GM12878 (cell line): ENCODE measurements at regions not wholly inside any gene's neighbourhood (a gene's known extent, or its start where the extent isn't known, plus 50 kb on each side); places are given as distances from the start of the nearest gene placed in this dataset.
A peak's percentile ranks its signal among the peaks of the same experiment; 100 is the strongest.

Experiments
- ATAC-seq: fragments of 200-7000 bp; cut with Tn5 transposase; 3 replicates; pipeline ENCODE4 v1.9.1; 2020; ENCODE audit warnings: mild to moderate bottlenecking, moderate library complexity
- BruUV-seq: library from RNA; stranded (reverse); fragments of 400-500 nt; replicated peaks from 2 replicates; lab custom pipeline; 2021; lab: Mats Ljungman, UMichigan
- CTCF ChIA-PET: fragments of 300-600 bp; sonication (Branson Sonifier 250); formaldehyde crosslinking; extraction: SDS; loops from one replicate; lab custom pipeline; 2021; ENCODE audit warnings: inconsistent platforms; lab: Yijun Ruan, JAX
- POLR2A ChIA-PET: fragments of 350-600 bp; formaldehyde crosslinking; extraction: SDS; loops from one replicate; lab custom pipeline; 2021; ENCODE audit warnings: inconsistent platforms; lab: Charles Lee
- RAD21 ChIA-PET: fragments of 300-600 bp; sonication (Branson Sonifier 250); formaldehyde crosslinking; loops from one replicate; lab custom pipeline; 2023; ENCODE audit warnings: antibody characterized with exemption; ENCODE audit not compliant: unreplicated experiment; lab: Charles Lee
- SMC1A ChIA-PET: fragments of 300-600 bp; sonication (Branson Sonifier 250); formaldehyde crosslinking; loops from one replicate; lab custom pipeline; 2023; ENCODE audit not compliant: unreplicated experiment, uncharacterized antibody; lab: Charles Lee
- DNase-seq: peaks from one replicate; pipeline ENCODE4 v3.0.0-alpha.2; 2011; ENCODE audit warnings: low read depth, low spot score
- FAIRE-seq: peaks from 3 replicates; lab custom pipeline; 2011; peaks lifted over from hg19 to GRCh38; lab: Jason Lieb, UNC
- H2AFZ ChIP-seq: 2 replicates; pipeline ENCODE4 v1.6.0; 2011; ENCODE audit warnings: low read depth, low read length, control low read depth; ENCODE audit not compliant: control insufficient read depth
- H3K27ac ChIP-seq: 2 replicates; pipeline ENCODE4 v1.5.1; 2011; ENCODE audit warnings: control low read depth; ENCODE audit not compliant: control insufficient read depth, insufficient read depth
- H3K27me3 ChIP-seq, 2 experiments: replicated peaks in 1 of 2; 2 replicates each; pipeline versions ENCODE4 v1.6.0 to v1.6.1; 2011; ENCODE audit warnings: low read length in 1 of 2; ENCODE audit not compliant: control insufficient read depth in 2 of 2, insufficient read depth in 2 of 2
- H3K36me3 ChIP-seq, 2 experiments: 2 replicates each; pipeline ENCODE4 v1.5.1; 2011; ENCODE audit warnings: low read length in 1 of 2; ENCODE audit not compliant: control insufficient read depth in 2 of 2, insufficient read depth in 2 of 2
- H3K4me1 ChIP-seq: 2 replicates; pipeline ENCODE4 v1.6.1; 2011; ENCODE audit warnings: mild to moderate bottlenecking, low read length, moderate library complexity, mixed read lengths; ENCODE audit not compliant: control insufficient read depth, insufficient read depth
- H3K4me2 ChIP-seq: 2 replicates; pipeline ENCODE4 v1.6.0; 2011; ENCODE audit warnings: control low read depth; ENCODE audit not compliant: control insufficient read depth, insufficient read depth
- H3K4me3 ChIP-seq: fragments of 200-600 bp; sonication (generic); 2 replicates; pipeline ENCODE4 v1.5.1; 2016
- H3K79me2 ChIP-seq: 2 replicates; pipeline ENCODE4 v1.6.0; 2011; ENCODE audit warnings: low read length; ENCODE audit not compliant: control insufficient read depth, insufficient read depth
- H3K9ac ChIP-seq: 2 replicates; pipeline ENCODE4 v1.8.0; 2011; ENCODE audit warnings: low read length, control low read depth, mixed read lengths; ENCODE audit not compliant: control insufficient read depth, insufficient read depth
- H3K9me3 ChIP-seq: replicated peaks from 3 replicates; pipeline ENCODE4 v1.5.1; 2011; ENCODE audit warnings: mild to moderate bottlenecking, low read length; ENCODE audit not compliant: control insufficient read depth, insufficient read depth
- H4K20me1 ChIP-seq: 2 replicates; pipeline ENCODE4 v1.6.0; 2011; ENCODE audit not compliant: control insufficient read depth, insufficient read depth
- BMI1 ChIP-seq: fragments of 450-650 bp; IDR thresholded peaks from 2 replicates; pipeline ENCODE4 v1.6.1; 2016; ENCODE audit warnings: mild to moderate bottlenecking, moderate library complexity, borderline replicate concordance
- CBX3 ChIP-seq: fragments of 200-600 bp; sonication (generic); IDR thresholded peaks from 2 replicates; pipeline ENCODE4 v1.6.1; 2016; ENCODE audit warnings: low read depth, borderline replicate concordance
- JUNB ChIP-seq: IDR thresholded peaks from 2 replicates; pipeline ENCODE4 v1.6.1; 2016; ENCODE audit warnings: antibody characterized with exemption, mild to moderate bottlenecking
- MEF2A ChIP-seq: IDR thresholded peaks from 2 replicates; pipeline ENCODE4 v1.6.1; 2011; ENCODE audit warnings: low read depth, mild to moderate bottlenecking, low read length, moderate library complexity; ENCODE audit not compliant: insufficient read depth
- MEF2B ChIP-seq: fragments of 450-650 bp; IDR thresholded peaks from 2 replicates; pipeline ENCODE4 v1.6.1; 2018; ENCODE audit warnings: mild to moderate bottlenecking, moderate library complexity; ENCODE audit not compliant: partially characterized antibody, poor library complexity, severe bottlenecking
- NFIC ChIP-seq: IDR thresholded peaks from 2 replicates; pipeline ENCODE4 v1.6.1; 2012; ENCODE audit warnings: low read depth, mild to moderate bottlenecking, inconsistent platforms, low read length, moderate library complexity
- RCOR1 ChIP-seq: conservative IDR thresholded peaks from 2 replicates; pipeline ENCODE4 v1.6.1; 2012; ENCODE audit warnings: low read depth, low read length, improper control_type of control experiment
- WGBS: methylation state at CpG from one replicate; pipeline ENCODE4 v1.1.6; 2016; ENCODE audit warnings: low lambda C conversion rate; ENCODE audit not compliant: insufficient replicate concordance, insufficient coverage; ENCODE audit errors: missing lambda C conversion rate; 5-methylcytosine and 5-hydroxymethylcytosine counted together
- in situ Hi-C: fragments of 300-500 bp; cut with MboI; formaldehyde crosslinking; loops from 9 replicates; pipeline ENCODE4 v1.14.3; 2018; ENCODE audit warnings: mixed read lengths
- intact Hi-C: fragments of 100-400 bp; cut with micrococcal nuclease; formaldehyde crosslinking; loops from one replicate; pipeline ENCODE4 v1.14.2; 2022; ENCODE audit not compliant: unreplicated experiment
- TF ChIP-seq, protein P1 (sequence below): IDR thresholded peaks from 2 replicates; pipeline ENCODE4 v1.6.1; 2012; ENCODE audit warnings: low read length, inconsistent platforms

DNA sequence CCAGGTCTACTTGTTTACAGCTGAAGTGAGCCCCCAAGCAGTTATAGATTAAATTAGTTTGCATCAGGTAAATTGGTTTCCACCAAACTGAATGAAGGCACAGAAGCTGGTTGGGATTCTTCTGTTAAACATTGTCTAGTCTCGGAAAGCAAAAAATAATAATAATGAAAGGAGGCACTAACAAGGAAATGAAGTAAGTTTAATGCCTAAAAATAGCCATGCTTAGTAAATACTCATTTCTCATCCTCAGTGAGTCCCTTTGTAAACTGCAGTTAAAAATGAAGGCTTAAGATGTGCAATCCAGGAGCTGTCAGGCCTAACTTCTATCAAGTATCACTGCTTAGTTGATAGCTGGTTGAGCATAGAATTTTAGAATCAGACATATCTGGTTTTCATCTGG is 113.5 kb downstream of the BTG1 start:
- ATAC-seq, result peak; percentile 5; the same call in 1 of the 3 replicates
- H3K27ac ChIP-seq, result 0 out of 2 replicates have a peak overlapping the region, but pooled peaks have one; percentile 24

More for the DNA sequence above, 113.5 kb downstream of the BTG1 start:
- no peak overlapping the region for H3K4me3 ChIP-seq
- ChIA-PET RAD21 (interaction anchor here (0.8 to 7.6 kb wide), 16 partner anchors 9 to 471 kb away, joined by 3 to 71 read pairs (median 6); partner anchors contain the start of gene BTG1), CTCF (interaction anchor here (0.8 to 2.5 kb wide), 7 partner anchors 11 to 539 kb away, joined by 3 to 9 read pairs (median 3); no protein-coding TSS in a partner anchor), POLR2A (interaction anchor here (0.5 to 3.7 kb wide), 4 partner anchors 17 to 114 kb away, joined by 3 to 18 read pairs (median 6); partner anchors contain the start of gene BTG1), SMC1A (interaction anchor here (0.6 to 6.7 kb wide), 28 partner anchors 10 to 650 kb away, joined by 3 to 79 read pairs (median 6); partner anchors contain the start of gene BTG1)
- WGBS, result 67% methylated on average over 1 of the region's 1 CpG
- H4K20me1 ChIP-seq, result no peaks in the 10 kb centered on the region
- in situ Hi-C loops, result no loop called here
- TF ChIP-seq NFIC, result peak; percentile 46; the same call in 1 of the 2 replicates
- TF ChIP-seq MEF2A, result peak; percentile 82
- TF ChIP-seq RCOR1, result no peak
- no peak for TF ChIP-seq BMI1
- TF ChIP-seq, protein P1, sequence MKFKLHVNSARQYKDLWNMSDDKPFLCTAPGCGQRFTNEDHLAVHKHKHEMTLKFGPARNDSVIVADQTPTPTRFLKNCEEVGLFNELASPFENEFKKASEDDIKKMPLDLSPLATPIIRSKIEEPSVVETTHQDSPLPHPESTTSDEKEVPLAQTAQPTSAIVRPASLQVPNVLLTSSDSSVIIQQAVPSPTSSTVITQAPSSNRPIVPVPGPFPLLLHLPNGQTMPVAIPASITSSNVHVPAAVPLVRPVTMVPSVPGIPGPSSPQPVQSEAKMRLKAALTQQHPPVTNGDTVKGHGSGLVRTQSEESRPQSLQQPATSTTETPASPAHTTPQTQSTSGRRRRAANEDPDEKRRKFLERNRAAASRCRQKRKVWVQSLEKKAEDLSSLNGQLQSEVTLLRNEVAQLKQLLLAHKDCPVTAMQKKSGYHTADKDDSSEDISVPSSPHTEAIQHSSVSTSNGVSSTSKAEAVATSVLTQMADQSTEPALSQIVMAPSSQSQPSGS, result peak; percentile 36; the same call in 1 of the 2 replicates
- no peak for TF ChIP-seq CBX3
- TF ChIP-seq JUNB, result peak; percentile 51
- peak; percentile 49 for TF ChIP-seq MEF2B
- H3K36me3 ChIP-seq, result no peaks in the 10 kb centered on the region
- BruUV-seq, result no TSS peak
- no peak overlapping the region for H3K9ac ChIP-seq
- H3K9me3 ChIP-seq, result peaks cover 5% of the 10 kb centered on the region
- FAIRE-seq, result no peak
- intact Hi-C loops, result loop anchor here (5.0 to 10.0 kb wide), 4 partner anchors 220 to 543 kb away; no protein-coding TSS in a partner anchor
- H3K79me2 ChIP-seq, result no peaks in the 10 kb centered on the region
- peaks cover 15% of the 10 kb centered on the region for H3K4me1 ChIP-seq
- no peak for DNase-seq
- no peak overlapping the region for H3K4me2 ChIP-seq
- H3K27me3 ChIP-seq, result no peaks in the 10 kb centered on the region
- H2AFZ ChIP-seq, result no peak overlapping the region
